NCI-H82 treated with DMSO at 0.1 percent for 48 hours (cell line): ENCODE measurements at regions not wholly inside any gene's neighbourhood (a gene's known extent, or its start where the extent isn't known, plus 50 kb on each side); places are given as distances from the start of the nearest gene placed in this dataset.
"Not testable (repeated sequence)": the region's sequence is repeated elsewhere in the genome, so short reads cannot be mapped to it uniquely, and the experiment has no call there.

Experiments
- DNase-seq: peaks from one replicate; lab custom pipeline; 2025; ENCODE audit not compliant: unreplicated experiment; lab: John Stamatoyannopoulos, UW

DNA sequence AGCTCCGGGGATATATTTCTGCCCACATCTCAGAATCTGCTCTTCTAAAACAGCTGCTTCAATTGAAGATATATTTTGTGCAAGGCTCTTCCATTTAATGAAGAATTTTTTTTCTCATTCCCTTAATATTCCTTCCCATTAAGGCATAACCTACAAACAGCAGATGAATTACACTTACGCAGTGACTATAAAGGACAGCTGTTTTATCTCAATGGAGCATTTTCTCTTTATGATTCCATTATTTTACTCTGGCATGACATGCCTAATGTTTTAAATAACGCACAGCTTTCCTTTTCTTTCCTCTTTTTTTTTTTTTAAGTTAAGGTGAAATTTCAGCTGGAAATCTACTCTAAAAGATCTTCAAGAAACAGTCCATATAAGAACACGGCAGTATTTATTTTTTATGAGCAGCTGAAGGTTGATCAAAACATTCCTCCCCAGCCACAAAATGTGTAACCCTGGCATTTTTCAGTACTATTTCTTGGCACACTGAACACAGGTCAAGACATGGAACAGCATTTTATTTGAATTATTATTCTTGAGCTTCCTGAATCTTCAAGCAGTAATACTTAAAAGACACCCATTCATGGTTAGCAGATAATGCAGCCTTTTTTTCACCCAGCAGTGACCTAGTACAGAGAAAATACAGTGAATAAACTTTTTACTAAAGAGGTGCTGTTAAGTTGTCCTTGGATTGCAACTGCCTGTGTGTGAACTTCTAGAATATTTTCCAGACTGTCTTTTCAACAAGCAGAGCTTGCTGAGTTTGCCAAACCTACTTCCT lies 118.1 kb upstream of the FOXN3 start:
- no peak for DNase-seq

DNA sequence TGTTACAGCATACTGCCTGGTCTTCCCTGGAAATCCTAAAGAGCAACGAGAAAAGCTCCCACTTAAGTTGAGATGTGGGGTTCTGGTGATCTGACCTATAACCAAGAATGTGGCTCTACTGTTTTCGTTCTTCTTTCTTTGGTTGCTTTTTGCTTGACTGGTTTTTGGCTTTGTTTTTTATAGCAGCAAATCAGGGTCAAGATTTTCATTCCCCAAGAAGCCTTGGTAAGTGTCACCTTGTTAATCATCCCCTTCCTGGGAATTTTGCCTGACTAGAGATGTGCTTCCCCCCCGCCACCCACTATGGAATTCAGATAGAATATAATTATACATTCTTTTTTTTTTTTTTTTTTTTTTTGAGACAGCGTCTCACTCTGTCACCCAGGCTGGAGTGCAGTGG lies 116.7 kb upstream of the FOXN3 start:
- DNase-seq, result no peak

DNA sequence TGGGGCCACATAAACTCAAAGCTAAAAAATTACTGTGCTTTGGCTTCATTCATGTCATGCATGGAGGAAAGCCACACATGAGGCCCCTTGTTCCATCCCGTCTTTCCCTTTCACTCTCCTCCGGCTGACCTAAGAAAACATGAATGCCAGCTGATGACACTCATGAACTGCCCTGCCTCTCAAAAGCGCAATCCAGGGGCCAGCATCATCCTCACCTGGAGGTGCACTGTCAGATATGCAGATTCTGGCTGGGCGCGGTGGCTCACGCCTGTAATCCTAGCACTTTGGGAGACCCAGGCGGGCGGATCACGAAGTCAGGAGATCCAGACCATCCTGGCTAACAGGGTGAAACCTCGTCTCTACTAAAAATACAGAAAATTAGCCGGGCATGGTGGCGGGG lies 116.1 kb upstream of the FOXN3 start:
- no peak for DNase-seq

DNA sequence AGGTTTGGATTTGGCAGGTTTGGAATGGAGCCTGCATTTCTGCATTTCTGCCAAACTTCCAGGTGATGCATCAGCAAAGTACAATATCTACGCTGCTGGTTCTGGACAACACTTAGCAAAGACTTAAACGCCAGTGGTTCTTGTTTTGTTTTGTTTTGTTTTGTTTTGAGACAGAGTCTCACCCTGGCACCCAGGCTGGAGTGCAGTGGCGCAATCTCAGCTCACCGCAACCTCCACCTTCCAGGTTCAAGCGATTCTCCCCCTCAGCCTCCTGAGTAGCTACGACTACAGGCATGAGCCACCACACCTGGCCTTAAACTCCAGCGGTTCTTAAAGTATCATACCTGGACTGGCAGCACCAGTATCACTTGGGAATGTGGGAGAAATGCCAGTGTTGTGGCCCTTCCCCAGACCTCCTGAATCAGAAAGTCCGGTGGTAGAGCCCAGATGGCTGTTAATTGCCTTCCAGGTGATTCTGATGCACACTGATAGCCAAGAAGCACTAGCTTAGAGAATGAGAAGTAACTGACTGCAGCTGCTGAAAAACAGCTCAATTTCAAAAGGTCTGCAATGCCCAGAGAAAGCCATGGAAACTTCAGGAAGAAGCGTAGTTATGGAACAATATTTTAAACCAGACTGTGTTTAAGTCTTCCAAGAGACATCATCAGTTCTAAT lies 114.8 kb upstream of the FOXN3 start:
- no peak for DNase-seq

DNA sequence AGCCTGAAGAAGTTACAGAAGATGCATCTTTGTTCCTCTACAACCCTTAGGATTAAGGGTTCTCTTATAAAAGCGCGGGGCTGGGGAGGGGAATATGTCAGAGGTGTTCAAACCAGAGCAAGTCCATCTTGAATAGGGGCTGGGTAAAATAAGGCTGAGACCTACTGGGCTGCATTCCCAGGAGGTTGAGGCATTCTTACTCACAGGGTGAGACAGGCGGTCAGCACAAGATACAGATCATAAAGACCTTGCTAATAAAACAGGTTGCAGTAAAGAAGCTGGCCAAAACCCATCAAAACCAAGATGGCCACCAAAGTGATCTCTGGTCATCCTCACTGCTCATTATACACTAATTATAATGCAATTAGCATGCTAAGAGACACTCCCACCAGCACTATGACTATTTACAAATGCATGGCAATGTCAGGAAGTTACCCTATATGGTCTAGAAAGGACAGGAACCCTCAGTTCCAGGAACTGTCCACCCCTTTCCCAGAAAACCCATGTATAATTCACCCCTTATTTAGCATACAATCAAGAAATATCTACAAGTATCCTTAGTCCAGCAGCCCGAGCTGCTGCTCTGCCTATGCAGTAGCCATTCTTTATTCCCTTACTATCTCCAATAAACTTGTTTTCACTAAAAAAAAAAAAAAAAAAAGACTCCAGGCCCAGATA lies 108.1 kb upstream of the FOXN3 start:
- DNase-seq, result no peak

DNA sequence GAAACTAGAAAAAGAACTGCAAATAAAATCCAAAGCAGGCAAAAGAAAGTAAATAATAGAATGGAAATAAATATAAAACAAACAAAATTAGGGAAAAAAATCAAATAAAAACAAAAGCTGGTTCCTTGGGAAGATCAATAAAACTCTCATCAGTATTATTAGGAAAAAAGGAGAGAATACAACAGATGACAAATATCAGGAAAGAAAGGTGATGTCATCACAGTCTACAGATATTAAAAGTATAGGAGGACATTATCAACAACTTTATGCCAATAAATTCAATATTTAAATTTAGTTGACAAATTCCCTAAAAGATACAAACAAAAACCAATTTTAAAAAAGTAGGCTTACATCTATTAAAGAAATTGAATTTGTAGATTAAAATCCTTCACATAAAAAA lies 107.4 kb upstream of the FOXN3 start:
- DNase-seq, result no peak

DNA sequence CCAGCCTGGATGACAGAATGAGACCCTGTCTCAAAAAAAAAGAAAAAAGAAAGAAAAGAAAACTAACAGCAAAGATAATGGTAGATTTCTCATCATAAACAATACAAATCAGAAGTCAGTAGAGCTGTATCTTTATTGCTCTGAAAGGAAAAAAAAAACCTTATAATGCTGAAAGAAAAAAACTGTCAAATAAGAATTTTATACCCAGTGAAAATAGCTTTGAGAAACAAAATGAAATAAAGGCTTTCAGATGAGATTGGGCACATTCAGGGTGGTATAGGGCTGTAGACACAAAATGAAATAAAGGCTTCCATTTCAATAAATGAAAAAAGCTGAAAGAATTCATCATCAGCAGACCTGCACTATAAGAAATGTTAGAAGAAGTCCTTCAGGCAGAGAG lies 105.0 kb upstream of the FOXN3 start:
- no peak for DNase-seq

DNA sequence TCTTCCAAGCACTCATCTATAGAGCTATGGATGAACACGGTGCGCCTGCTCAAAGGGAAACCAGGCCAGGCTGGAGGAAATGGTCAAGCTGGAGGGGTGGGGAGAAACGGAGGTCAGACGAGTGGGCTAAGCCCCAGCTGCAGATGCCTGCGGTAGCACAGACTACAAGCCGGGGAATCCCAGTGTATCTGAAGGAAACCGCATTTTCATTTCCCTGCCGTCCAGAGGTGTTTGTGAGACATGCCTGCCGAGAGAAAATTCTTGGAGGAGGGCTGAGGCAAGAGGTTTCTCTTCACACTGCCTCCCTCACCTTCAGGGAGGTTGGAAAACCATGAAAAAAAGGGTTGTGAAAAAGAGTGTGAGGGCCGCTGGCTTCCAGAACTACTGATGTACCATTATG lies 102.0 kb upstream of the FOXN3 start:
- no peak for DNase-seq

DNA sequence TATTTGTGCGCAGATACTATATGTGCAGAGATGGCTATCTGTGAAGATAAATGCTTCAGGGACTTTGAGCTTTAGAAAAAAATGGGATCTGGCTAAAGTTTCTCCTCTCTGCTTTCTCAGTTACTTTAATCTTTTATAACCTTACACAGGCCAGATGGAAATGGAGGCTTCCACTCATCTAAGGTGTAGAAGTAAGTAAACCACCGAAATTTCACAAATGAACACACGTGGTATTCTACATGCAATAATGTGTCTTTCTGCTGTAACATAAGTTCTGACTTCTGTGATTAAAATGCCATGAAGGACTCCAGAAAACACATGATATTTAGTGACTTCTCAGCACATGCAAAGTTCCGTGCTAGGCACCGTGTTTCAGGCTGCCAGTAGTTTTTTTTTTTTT lies 99.1 kb upstream of the FOXN3 start:
- DNase-seq, result no peak

DNA sequence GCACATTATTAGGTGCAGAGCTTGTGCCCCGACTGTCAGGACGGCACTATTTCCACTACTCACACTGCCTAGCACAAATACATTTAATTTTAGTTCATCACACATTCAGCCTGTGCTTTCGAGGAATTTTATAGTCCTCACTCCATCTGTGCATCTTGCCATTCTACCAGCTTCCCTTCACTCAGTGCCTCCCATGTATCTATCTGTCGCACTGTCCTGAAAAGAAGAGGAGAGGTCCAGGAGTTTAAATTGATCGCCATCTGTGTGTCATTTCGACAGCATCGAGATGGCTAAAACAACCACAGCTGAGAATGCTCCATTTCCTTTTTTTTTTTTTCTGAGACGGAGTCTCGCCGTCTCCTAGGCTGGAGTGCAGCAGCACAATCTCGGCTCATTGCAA lies 97.6 kb upstream of the FOXN3 start:
- no peak for DNase-seq

DNA sequence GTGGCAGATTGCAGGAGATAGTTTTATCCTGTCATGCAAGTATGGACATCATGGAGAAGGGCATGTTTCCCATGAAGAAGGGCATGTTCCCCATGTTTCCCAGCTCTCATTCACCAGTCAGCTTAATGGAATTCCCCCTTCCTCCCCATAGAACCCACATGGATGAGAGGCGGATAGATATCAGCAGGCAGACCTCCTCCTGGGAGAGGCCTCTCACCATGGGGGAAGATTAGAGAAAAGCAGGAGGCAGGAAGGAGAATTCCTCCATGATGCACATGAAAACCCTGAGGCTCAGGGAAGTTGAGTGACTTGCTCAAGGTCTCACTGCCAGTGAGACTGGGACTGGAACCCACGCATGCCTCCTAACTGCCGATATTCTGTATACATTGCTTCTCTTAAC lies 92.9 kb upstream of the FOXN3 start:
- no peak for DNase-seq

DNA sequence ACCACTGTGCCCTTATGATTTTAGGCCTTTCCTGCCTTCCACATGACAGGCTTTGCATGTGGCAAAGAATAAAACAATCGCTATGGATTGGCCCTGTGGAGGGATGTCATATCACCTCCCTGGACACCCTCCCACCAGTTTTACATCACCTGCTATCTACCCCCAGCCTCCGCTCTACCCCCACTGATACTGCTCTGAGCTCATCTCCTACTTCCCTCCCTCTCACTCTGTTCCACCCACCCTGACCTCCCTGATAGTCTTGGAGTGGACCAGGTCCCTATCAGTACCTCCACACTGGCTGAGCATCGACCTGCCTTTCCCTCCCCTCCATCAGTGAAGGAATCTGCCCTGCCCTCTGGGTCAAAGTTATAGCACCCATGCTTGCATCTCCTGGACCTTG lies 91.8 kb upstream of the FOXN3 start:
- DNase-seq, result no peak

DNA sequence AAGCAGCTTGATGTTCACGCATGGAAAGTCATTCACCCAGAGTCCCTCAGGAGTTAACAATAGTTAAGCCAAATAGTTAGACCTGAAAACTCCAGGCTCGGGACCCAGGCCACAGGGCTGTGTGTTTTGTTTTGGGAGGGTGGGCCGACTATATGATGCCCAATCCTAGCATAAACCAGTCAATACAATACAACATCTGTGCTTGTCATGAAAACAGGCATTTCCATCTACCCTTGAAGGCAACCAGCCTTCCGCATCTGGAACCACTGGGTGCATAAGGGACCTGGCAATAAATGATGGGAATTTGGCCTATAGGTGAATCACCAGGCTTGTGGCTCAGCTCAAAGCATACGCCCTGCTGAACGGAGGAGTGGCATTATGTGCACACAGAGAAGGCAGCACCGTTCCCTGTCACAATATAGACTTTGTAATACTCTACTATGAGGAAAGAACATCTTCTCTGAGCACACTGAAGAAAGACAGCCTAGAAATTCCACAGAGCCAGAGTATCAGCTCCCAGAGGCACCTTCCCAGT lies 91.0 kb upstream of the FOXN3 start:
- DNase-seq, result no peak

DNA sequence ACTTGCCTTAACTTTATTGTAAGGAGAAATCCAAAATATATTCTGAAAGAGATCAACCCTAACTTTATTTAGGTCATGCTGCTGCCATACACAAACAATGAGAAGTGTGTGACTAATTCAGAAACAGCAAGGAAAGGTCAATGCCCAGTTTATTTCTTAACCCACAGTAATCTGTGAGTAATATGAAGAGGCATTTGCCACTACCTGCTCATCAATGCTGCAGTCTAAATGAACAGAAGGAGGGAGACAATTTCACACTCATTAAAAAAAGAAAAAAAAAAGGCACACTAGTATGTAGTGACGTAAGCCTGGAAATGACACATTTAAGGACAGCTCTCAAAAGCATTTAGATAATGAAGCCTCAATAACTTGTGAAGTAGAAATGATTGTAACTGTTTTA lies 90.5 kb upstream of the FOXN3 start:
- no peak for DNase-seq

DNA sequence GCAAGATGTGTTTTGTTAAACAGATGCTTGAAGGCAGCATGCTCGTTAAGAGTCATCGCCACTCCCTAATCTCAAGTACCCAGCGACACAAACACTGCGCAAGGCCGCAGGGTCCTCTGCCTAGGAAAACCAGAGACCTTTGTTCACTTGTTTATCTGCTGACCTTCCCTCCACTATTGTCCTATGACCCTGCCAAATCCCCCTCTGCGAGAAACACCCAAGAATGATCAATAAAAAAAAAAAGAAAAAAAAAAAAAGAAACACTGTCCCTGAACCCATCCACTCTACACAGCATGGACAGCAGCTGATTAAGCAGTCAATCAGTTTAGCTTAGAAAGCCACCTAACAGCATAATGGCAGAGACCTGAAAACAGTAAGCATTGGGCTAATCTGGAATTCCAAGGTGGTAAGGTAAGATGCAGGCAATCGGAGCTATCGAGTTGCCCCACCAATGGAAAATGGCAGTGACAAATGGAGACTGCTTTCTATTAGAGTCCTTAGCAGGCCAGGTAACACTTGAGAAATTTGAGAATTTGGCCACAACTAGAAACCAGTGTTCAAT lies 89.9 kb upstream of the FOXN3 start:
- DNase-seq, result not testable (repeated sequence)

DNA sequence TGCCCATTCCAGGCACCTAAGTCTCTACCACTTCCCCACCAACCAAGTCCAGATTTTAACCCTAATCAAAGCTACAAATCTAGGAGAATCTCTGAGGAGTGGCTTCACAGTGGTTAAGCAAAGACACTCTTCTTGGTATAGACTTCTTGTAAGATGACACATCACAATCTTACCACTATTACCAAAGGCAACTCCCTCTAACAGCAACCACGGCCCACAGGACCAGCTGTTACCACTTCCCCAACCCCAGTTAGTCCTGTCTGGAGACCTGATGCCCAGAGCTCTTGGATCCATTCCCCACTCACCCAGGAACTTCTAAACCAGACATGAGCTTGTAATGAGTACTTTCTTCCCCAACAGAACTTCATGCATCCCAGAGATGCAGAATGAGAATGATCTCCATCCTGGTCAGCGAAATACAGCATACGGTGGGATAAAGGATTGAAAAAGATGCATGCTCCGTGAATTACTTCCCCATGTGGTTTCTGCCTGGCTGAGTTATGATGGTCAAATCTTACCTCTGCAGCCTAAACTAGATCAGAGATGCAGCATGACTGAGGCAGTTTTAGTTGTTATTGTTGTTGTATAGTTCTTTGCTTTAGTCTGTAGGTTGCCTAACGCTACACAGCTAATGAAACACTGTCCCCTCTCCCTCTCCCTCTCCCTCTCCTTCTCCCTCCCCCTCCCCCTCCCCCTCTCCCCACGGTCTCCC lies 87.7 kb upstream of the FOXN3 start:
- DNase-seq, result no peak

DNA sequence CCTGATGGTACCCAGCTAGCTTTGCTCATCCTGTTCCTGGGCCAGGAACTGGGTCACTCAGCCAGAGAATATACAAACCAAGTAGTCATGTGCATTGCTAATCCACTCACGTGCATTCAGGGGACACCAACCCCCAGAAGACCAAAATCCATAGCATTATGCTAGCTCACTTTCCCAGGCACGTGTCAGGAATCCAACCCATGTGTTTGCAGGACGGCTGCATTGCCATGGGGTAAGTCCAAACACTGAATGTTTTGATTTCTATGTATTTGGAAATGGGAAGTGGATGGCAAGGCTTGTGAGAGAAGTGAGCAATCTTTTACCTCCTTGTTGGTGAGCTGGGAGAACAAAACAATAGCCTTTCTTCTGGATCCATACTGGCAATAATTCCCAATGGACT lies 87.1 kb upstream of the FOXN3 start:
- no peak for DNase-seq

DNA sequence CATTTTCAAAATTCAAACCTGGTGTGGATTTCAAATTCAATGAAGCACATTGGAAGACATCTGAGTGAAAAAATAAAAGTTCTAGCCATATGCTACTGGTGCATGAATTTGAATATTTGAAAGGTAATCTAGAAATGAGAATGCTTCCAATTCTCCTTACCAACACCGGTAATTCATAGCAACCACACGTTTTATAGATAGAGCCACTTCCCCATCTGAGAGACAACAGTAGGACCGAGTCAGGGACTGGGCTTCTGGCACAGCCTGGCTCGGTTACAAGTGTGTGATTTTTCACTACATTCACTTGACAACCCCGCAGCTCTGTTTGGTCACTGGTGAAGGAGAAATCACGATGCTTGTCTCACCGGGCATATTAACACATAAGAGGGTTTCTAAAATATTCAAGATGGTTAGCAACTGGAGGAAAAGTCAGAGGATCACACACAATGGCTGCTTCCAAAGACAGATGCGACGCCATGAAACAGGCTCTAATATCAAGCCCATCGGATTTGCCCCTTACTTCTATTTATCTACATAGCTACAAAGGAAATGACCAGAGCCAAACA lies 86.5 kb upstream of the FOXN3 start:
- no peak for DNase-seq

DNA sequence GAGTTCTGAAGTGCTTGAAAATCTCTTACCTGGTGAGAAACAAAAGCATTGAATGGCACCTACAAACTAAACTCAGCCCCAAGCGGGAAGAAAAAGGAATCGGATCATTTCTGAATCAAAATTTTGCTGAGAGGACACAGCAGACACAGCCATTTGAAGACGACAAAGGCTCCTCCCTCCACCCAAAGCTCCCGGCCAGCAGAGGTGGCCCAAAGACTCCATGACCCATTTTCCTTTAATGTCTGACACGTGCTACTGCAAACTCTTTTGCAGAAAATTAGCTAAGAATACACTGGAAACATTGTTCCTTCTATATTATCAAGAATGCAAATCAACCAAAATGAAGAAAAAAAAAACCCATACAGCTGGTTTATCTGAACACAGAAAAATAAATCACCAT lies 85.9 kb upstream of the FOXN3 start:
- no peak for DNase-seq

DNA sequence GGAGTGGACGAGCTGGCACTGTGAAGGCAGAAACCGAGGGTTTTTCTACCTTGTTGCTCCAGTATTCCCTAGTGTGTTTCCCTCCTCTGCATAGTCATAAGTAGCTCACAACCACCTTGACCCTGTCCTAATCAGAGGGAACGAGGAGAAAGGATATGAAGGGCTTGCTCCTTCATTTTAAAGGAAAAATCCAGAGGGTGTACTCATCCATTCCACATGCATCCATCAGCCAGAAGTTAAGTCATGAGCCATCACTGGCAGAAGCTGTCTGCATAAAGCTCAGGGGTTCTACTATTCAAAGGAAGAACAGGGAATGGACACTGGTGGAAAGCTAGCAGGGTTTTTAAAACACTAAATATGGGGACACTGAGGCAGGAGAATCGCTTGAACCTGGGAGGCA lies 84.3 kb upstream of the FOXN3 start:
- DNase-seq, result no peak

DNA sequence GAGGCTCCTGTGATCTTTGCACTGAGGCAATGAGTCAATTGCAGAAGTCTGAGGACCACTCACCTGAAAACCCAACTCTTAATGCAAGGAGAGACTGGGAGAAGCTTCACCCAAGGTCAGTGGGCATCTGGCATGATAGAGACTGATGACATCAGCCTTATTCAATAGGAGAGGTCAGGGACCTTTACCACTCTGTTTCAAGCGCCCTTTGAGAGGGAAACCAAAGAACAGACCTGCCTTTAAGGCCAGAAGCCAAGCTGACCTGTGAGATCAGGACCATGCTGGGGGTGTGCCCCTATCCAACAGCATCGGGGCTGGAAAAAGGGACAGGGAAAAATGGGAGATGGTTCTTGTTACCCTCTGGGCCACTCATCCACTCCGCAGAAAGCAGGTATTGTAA lies 83.3 kb upstream of the FOXN3 start:
- DNase-seq, result no peak
